ENCODE measurements at regions not wholly inside any gene's neighbourhood (a gene's known extent, or its start where the extent isn't known, plus 50 kb on each side); places are given as distances from the start of the nearest gene placed in this dataset.

GRCh38 chr3:16810593-16811367 is 74.0 kb upstream of the PLCL2 start:
- peak; percentile 13 for DNase-seq

GRCh38 chr3:16811950-16812349 is 72.8 kb upstream of the PLCL2 start:
- no peak for DNase-seq

- DNase-seq, result no peak
These were observed 71.4 kb upstream of the PLCL2 start for GRCh38 chr3:16813336-16813735.

GRCh38 chr3:16816048-16816780 is 68.5 kb upstream of the PLCL2 start:
- DNase-seq, result no peak

- DNase-seq, result no peak
These were observed 67.6 kb upstream of the PLCL2 start for GRCh38 chr3:16817197-16817596.

- no peak for DNase-seq
These were observed 66.6 kb upstream of the PLCL2 start for GRCh38 chr3:16818194-16818593.

- no peak for DNase-seq
These were observed 65.8 kb upstream of the PLCL2 start for GRCh38 chr3:16818945-16819344.

GRCh38 chr3:16820485-16820884 is 64.3 kb upstream of the PLCL2 start:
- no peak for DNase-seq

- no peak for DNase-seq
These were observed 63.7 kb upstream of the PLCL2 start for GRCh38 chr3:16821053-16821452.

- peak; percentile 47 for DNase-seq
These were observed 60.6 kb upstream of the PLCL2 start for GRCh38 chr3:16824081-16824696.

- no peak for DNase-seq
These were observed 59.0 kb upstream of the PLCL2 start for GRCh38 chr3:16825617-16826204.

GRCh38 chr3:16828815-16829214 is 55.9 kb upstream of the PLCL2 start:
- DNase-seq, result peak; percentile 77

GRCh38 chr3:16831846-16832245 is 52.9 kb upstream of the PLCL2 start:
- DNase-seq, result no peak

- DNase-seq, result no peak
These were observed 50.5 kb upstream of the PLCL2 start for GRCh38 chr3:16834214-16834613.

- no peak for DNase-seq
These were observed 50.0 kb upstream of the PLCL2 start for GRCh38 chr3:16834753-16835152.

Data from CD4-positive, alpha-beta T cell treated with Interleukin-21 for 1 hour (primary cell).